NT2/D1 (cell line): ENCODE measurements at regions not wholly inside any gene's neighbourhood (a gene's known extent, or its start where the extent isn't known, plus 50 kb on each side); places are given as distances from the start of the nearest gene placed in this dataset.

Source experiments
- SUZ12 ChIP-seq: IDR thresholded peaks from 2 replicates; pipeline ENCODE4 v1.6.1; 2011; ENCODE audit not compliant: insufficient read length, insufficient read depth; ENCODE audit errors: extremely low read depth
- YY1 ChIP-seq: IDR thresholded peaks from 2 replicates; pipeline ENCODE4 v1.6.1; 2011; ENCODE audit not compliant: insufficient read length, insufficient read depth
- ZNF274 ChIP-seq: IDR thresholded peaks from 2 replicates; pipeline ENCODE4 v1.6.1; 2011; ENCODE audit warnings: mild to moderate bottlenecking, low read depth, low read length

- TF ChIP-seq YY1: no peak
- TF ChIP-seq ZNF274: no peak
- TF ChIP-seq SUZ12: no peak
These were observed 187.3 kb upstream of the LEF1 start for GRCh38 chr4:108355902-108356535.
